HUES6 (cell line): ENCODE measurements at regions not wholly inside any gene's neighbourhood (a gene's known extent, or its start where the extent isn't known, plus 50 kb on each side); places are given as distances from the start of the nearest gene placed in this dataset.

Source experiments
- H3K27ac ChIP-seq: 2 replicates; pipeline ENCODE4 v1.7.0; 2013; ENCODE audit warnings: low read depth, mild to moderate bottlenecking, low read length, inconsistent platforms
- H3K27me3 ChIP-seq: 2 replicates; pipeline ENCODE4 v1.6.1; 2013; ENCODE audit warnings: low read length; ENCODE audit not compliant: control insufficient read depth, insufficient read depth
- H3K36me3 ChIP-seq: 2 replicates; pipeline ENCODE4 v1.6.1; 2013; ENCODE audit warnings: low read length; ENCODE audit not compliant: control insufficient read depth, insufficient read depth
- H3K4me1 ChIP-seq: 2 replicates; pipeline ENCODE4 v1.6.1; 2013; ENCODE audit warnings: low read length; ENCODE audit not compliant: control insufficient read depth, insufficient read depth
- H3K4me3 ChIP-seq: 2 replicates; pipeline ENCODE4 v1.5.1; 2013; ENCODE audit warnings: low read depth, low read length
- H3K9ac ChIP-seq: one replicate; pipeline ENCODE4 v1.6.1; 2013; ENCODE audit warnings: mild to moderate bottlenecking, low read length
- H3K9me3 ChIP-seq: 2 replicates; pipeline ENCODE4 v1.6.1; 2013; ENCODE audit warnings: low read depth, low read length; ENCODE audit not compliant: control insufficient read depth, insufficient read depth

- no peak overlapping the region for H3K9ac ChIP-seq
- peaks cover 46% of the 10 kb centered on the region for H3K4me1 ChIP-seq
Measured at GRCh38 chr3:72372161-72372560, 476.1 kb downstream of the SHQ1 start.

GRCh38 chr3:72371431-72371830 lies 476.8 kb downstream of the SHQ1 start:
- Histone ChIP-seq H3K27me3 (no peaks in the 10 kb centered on the region), H3K9ac (no peak overlapping the region), H3K4me3 (no peak overlapping the region), H3K36me3 (peaks cover 3% of the 10 kb centered on the region; the same call in 1 of the 2 replicates), H3K27ac (no peak overlapping the region), H3K4me1 (peaks cover 41% of the 10 kb centered on the region), H3K9me3 (no peaks in the 10 kb centered on the region)

More at GRCh38 chr3:72372161-72372560, 476.1 kb downstream of the SHQ1 start:
- H3K9me3 ChIP-seq = no peaks in the 10 kb centered on the region
- no peak overlapping the region for H3K4me3 ChIP-seq
- no peaks in the 10 kb centered on the region for H3K27me3 ChIP-seq
- peaks cover 5% of the 10 kb centered on the region for H3K36me3 ChIP-seq
- no peak overlapping the region for H3K27ac ChIP-seq

DNA sequence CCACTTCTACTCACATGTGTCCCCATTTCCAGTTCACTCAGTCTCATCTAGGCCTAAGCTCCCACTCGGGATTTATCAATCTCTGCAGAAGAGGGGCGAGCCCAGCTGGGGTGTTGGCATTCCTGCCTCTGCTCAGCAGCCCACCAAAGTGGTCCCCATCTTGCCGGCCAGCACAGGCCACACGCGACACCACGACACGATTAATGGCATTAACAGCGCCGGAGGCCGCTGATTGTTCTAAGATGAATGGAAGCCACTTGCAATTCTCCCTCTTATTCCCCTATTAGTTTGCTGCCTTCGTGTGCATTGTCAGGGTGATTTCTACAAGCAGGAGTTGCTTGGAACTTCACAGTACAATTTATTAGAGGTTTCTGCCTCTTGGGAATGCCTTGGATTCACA lies 477.3 kb downstream of the SHQ1 start:
- Histone ChIP-seq H3K9ac (no peak overlapping the region), H3K36me3 (peaks cover 3% of the 10 kb centered on the region; the same call in 1 of the 2 replicates), H3K9me3 (no peaks in the 10 kb centered on the region), H3K4me3 (no peak overlapping the region), H3K27ac (no peak overlapping the region), H3K27me3 (no peaks in the 10 kb centered on the region), H3K4me1 (peaks cover 36% of the 10 kb centered on the region)

- Histone ChIP-seq H3K9ac (no peak overlapping the region), H3K36me3 (no peaks in the 10 kb centered on the region), H3K9me3 (no peaks in the 10 kb centered on the region), H3K4me1 (peaks cover 23% of the 10 kb centered on the region), H3K27me3 (no peaks in the 10 kb centered on the region), H3K27ac (no peak overlapping the region), H3K4me3 (no peak overlapping the region)
Measured at GRCh38 chr3:72369681-72370080, 478.6 kb downstream of the SHQ1 start.

DNA sequence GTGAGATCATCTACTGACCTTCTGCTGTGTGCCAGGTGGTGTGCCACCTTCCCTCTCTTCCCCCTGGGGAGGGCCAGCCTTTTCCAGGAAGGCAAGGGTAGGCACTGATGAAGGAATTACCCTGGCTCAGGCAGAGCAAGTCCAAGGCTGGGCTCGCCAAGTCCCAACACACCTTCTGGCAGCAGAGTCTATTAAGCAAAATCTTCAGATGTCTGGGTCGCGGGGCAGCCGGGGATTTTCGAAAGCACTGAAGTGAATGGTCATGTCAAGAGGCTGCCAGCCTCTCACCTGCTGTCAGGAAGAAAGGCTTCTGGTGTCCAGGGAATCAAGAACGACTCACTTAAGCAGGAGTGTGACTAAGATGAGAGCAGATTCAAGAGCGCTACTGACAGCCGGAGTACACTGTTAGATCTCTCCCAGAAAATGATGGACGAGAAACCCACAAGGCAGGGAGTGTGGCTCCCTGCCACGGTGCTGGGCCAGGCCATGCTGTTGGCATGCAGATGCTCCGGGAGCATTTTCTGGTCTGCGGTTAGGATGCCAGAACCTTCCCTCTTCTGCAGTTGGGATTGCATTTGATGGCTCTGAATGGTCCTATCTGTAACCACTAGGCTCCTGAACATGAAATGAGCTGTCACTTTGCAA lies 479.8 kb downstream of the SHQ1 start:
- Histone ChIP-seq H3K27me3 (no peaks in the 10 kb centered on the region), H3K27ac (no peak overlapping the region), H3K4me3 (no peak overlapping the region), H3K4me1 (peaks cover 16% of the 10 kb centered on the region), H3K9me3 (no peaks in the 10 kb centered on the region), H3K9ac (no peak overlapping the region), H3K36me3 (no peaks in the 10 kb centered on the region)

- Histone ChIP-seq H3K27me3 (no peaks in the 10 kb centered on the region), H3K9me3 (no peaks in the 10 kb centered on the region), H3K4me1 (no peaks in the 10 kb centered on the region), H3K9ac (no peak overlapping the region), H3K36me3 (no peaks in the 10 kb centered on the region), H3K27ac (no peak overlapping the region), H3K4me3 (no peak overlapping the region)
Measured at GRCh38 chr3:72361990-72362389, 486.3 kb downstream of the SHQ1 start.

DNA sequence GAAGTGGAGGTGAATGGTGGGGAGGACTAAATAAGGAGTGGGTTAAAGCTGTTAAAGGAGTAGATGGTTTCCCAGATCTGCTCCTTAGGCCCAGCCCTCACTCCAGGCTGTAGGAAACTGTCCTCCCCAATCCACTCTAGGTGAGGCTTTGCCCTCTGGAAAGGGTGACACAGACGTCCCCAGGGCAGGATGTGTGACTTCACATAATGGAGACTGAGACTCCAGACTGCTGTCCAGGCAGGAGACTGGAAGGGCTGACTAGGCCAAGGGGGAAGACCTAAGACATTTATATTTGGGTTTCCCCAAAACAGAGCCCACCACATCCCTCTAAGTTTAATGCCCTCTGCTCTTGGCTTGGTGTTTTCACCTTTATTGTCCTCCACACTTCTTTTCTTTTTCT lies 488.5 kb downstream of the SHQ1 start:
- H3K36me3 ChIP-seq = no peaks in the 10 kb centered on the region
- no peak overlapping the region for H3K9ac ChIP-seq
- H3K4me1 ChIP-seq = no peaks in the 10 kb centered on the region
- H3K27me3 ChIP-seq = no peaks in the 10 kb centered on the region
- H3K4me3 ChIP-seq = no peak overlapping the region
- H3K27ac ChIP-seq = no peak overlapping the region
- H3K9me3 ChIP-seq = no peaks in the 10 kb centered on the region

- Histone ChIP-seq H3K36me3 (no peaks in the 10 kb centered on the region), H3K9ac (no peak overlapping the region), H3K27ac (no peak overlapping the region), H3K27me3 (no peaks in the 10 kb centered on the region), H3K4me3 (no peak overlapping the region), H3K9me3 (no peaks in the 10 kb centered on the region), H3K4me1 (no peaks in the 10 kb centered on the region; the same call in 1 of the 2 replicates)
Measured at GRCh38 chr3:72355168-72355567, 493.1 kb downstream of the SHQ1 start.

DNA sequence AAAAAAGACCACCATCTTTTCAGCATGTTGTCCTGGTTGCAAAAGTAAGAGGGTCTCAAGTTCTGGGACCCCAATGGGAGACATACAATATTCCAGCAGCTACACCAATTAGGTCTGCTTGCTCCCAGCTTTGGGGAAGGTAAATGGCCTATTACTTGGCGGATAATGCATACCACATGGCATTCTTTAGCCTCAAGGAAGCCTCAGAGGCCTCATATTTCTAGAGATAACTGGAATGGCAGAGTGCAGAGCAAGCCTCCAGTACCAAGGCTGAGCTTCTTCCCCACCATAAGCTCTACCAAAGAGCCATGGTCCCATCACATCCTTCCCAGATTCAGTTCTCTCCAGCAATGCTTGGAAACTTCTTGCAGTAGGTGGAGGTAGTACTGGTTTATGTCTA lies 493.8 kb downstream of the SHQ1 start:
- no peak overlapping the region for H3K4me3 ChIP-seq
- no peaks in the 10 kb centered on the region for H3K36me3 ChIP-seq
- no peaks in the 10 kb centered on the region for H3K27me3 ChIP-seq
- H3K9me3 ChIP-seq = no peaks in the 10 kb centered on the region
- H3K9ac ChIP-seq = no peak overlapping the region
- H3K4me1 ChIP-seq = no peaks in the 10 kb centered on the region; the same call in 1 of the 2 replicates
- no peak overlapping the region for H3K27ac ChIP-seq

DNA sequence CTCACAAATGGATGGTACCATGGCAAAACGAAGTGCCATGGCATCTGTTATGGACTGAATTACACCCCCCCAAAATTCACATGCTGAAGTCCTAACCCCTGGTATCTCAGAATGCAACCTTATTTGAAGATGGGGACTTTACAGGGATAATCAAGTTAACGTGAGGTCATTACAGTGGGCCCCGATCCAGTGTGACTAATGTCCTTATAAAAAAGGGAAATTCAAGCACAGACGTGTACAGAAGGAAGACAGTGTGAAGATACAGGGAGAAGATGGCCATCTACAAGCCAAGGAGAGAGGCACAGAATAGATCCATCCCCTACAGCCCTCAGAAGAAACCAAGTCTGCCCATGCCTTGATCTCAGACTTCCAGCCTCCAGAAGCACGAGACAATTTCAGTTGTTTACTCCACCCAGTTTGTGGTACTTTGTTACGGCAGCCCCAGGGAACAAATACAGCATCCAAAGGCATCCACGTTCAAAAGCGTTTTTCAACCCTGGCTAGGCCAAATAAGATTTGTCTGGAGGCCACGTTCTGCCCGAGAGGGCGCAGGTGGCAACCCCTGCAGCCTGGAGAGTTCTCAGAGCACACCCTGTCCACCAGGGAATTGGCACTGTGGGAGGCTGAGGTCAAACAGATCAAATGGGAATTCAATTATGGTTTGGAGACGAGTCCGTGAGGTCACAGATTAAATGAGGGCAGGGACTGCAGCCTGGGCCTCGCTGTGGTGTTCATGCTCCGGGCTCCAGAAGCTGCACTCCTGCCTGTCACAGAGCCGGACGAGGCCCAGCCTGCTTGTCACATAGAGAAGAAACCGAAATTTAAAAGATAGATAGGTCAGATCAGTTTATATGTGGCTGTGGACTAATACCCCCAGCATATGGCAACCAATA lies 494.8 kb downstream of the SHQ1 start:
- Histone ChIP-seq H3K27me3 (no peaks in the 10 kb centered on the region), H3K9ac (no peak overlapping the region)

DNA sequence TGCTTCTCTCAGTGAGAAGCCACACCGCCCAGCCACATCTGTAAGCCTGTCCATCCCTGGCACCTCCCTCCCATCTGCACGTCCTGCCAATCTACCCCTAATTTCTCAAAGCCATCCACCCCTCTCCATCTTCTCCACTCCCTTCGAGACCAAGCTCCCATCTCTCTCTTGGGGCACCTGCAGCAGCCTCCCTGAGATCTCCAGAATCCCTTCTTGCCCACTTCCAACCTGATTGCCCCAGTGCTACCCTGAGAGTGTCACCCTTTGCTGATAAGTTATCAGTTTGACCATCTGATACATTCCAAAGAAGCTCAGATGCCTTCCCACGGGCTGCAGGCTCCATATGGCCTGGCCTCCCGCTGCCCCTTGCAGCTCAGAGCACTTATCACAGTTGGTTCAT lies 496.1 kb downstream of the SHQ1 start:
- Histone ChIP-seq H3K27ac (no peak overlapping the region), H3K36me3 (no peaks in the 10 kb centered on the region), H3K9ac (no peak overlapping the region), H3K9me3 (no peaks in the 10 kb centered on the region), H3K27me3 (no peaks in the 10 kb centered on the region), H3K4me1 (peaks cover 10% of the 10 kb centered on the region), H3K4me3 (no peak overlapping the region)

More for the DNA sequence above, 494.8 kb downstream of the SHQ1 start:
- Histone ChIP-seq H3K4me3 (no peak overlapping the region), H3K36me3 (no peaks in the 10 kb centered on the region), H3K9me3 (no peaks in the 10 kb centered on the region), H3K27ac (no peak overlapping the region), H3K4me1 (no peaks in the 10 kb centered on the region; the same call in 1 of the 2 replicates)
